C4-2B (cell line): ENCODE measurements at regions not wholly inside any gene's neighbourhood (a gene's known extent, or its start where the extent isn't known, plus 50 kb on each side); places are given as distances from the start of the nearest gene placed in this dataset.

Source experiments
- H3K27ac ChIP-seq: fragments of 450-650 bp; 2 replicates; pipeline ENCODE4 v1.5.1; 2017
- CTCF ChIP-seq: fragments of 450-650 bp; conservative IDR thresholded peaks from 2 replicates; pipeline ENCODE4 v1.5.1; 2017; ENCODE audit warnings: mild to moderate bottlenecking
- ZFX ChIP-seq: fragments of 450-650 bp; IDR thresholded peaks from 2 replicates; pipeline ENCODE4 v1.6.1; 2017

GRCh38 chr6:141867767-141868166 is 265.0 kb upstream of the GJE1 start:
- H3K27ac ChIP-seq, result no peak overlapping the region
- TF ChIP-seq ZFX (no peak), CTCF (no peak)

GRCh38 chr6:141866731-141867497 is 265.8 kb upstream of the GJE1 start:
- no peak for TF ChIP-seq CTCF
- TF ChIP-seq ZFX, result no peak

GRCh38 chr6:141851063-141851462 is 281.7 kb upstream of the GJE1 start:
- no peak overlapping the region for H3K27ac ChIP-seq
- no peak for TF ChIP-seq CTCF

More at GRCh38 chr6:141866731-141867497, 265.8 kb upstream of the GJE1 start:
- H3K27ac ChIP-seq, result no peak overlapping the region

- no peak overlapping the region for H3K27ac ChIP-seq
- TF ChIP-seq CTCF (no peak), ZFX (no peak)
Measured at GRCh38 chr6:141848029-141848890, 284.5 kb upstream of the GJE1 start.

- TF ChIP-seq CTCF, result no peak
- TF ChIP-seq ZFX, result no peak
- H3K27ac ChIP-seq, result no peak overlapping the region
Measured at GRCh38 chr6:141846639-141847038, 286.1 kb upstream of the GJE1 start.

- TF ChIP-seq ZFX (no peak), CTCF (no peak)
- H3K27ac ChIP-seq, result no peak overlapping the region
Measured at GRCh38 chr6:141843178-141843834, 289.4 kb upstream of the GJE1 start.
